Fibroblast of skin of right biceps (primary cell): ENCODE measurements at regions not wholly inside any gene's neighbourhood (a gene's known extent, or its start where the extent isn't known, plus 50 kb on each side); places are given as distances from the start of the nearest gene placed in this dataset.
"Not testable (repeated sequence)": the region's sequence is repeated elsewhere in the genome, so short reads cannot be mapped to it uniquely, and the experiment has no call there.

Source experiments
- DNase-seq: peaks from one replicate; pipeline ENCODE4 v3.0.0-alpha.2; 2013

GRCh38 chr7:119748251-119748860 is 524.6 kb upstream of the KCND2 start:
- peak; percentile 11 for DNase-seq

DNA sequence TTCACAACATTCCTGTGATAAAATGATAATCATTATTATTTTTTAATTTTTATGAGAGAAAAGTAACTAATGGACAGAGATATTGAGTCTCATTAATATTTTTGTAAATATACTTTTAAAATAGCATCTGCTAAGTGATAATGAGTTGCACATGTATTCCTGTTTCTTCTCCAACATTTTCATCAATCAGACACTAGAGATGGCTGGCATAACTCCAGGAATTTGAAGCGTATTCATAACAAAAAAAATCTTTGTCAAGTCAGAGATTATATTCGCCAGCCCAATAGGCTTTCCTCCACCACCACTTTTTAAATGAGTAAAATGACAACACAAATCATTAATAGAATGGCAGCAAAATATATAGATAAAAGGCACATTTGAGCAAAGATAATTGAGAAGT is 524.0 kb upstream of the KCND2 start:
- DNase-seq: peak; percentile 19

- DNase-seq: no peak
Observed at GRCh38 chr7:119756687-119757086, 516.3 kb upstream of the KCND2 start.

DNA sequence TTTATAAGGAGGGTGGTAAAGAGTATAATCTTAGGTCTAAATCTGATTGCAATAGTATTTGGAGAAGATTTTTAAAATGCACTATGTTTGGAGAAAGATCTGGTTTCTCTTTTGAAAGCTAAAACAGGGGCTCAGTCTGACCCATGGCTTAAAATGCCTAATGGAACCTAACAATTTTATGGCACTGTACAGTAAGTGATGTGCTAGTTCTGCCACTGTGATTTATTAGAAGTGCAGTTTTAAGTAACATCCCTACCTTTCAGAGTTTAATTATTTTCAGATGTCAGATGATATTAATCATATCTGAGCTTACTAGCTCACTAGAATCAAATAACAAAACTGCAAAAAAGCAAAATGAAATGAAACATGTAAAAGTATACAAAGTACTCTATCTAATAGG is 514.7 kb upstream of the KCND2 start:
- DNase-seq: no peak

GRCh38 chr7:119761776-119762175 is 511.2 kb upstream of the KCND2 start:
- DNase-seq: no peak

DNA sequence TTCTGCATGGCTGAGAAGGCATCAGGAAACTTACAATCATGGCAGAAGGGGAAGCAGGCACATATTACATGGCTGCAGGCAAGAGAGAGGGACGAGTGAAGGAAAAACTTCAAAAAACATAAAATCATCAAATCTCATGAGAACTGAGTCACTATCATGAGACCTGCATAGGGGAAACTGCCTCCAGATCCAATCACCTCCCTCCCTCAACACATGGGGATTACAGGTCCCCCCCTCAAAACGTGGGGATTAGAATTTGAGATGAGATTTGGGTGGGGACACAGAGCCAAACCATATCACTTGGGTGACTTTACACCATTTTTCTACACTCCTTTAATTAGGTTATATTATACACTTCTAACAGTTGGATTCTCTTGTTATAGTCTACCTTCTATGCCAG is 490.7 kb upstream of the KCND2 start:
- DNase-seq: no peak

DNA sequence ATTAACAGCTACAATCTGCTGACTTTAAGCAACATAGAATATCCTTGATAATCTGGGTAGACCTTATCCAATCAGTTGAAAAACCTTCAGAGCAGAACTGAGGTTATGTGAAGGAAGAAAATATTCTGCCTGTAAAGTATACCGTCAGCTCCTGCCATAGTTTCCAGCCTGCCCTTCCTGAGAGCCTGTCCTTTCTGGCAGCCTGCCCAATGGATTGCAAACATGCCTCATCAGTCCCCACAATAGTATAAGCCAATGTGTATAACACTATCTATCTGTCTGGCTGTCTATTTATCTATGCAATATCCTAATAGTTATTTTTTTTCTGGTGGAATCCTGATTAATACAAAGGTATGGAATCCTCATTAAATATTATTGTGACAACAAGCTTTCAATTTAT is 489.2 kb upstream of the KCND2 start:
- peak; percentile 43 for DNase-seq

DNA sequence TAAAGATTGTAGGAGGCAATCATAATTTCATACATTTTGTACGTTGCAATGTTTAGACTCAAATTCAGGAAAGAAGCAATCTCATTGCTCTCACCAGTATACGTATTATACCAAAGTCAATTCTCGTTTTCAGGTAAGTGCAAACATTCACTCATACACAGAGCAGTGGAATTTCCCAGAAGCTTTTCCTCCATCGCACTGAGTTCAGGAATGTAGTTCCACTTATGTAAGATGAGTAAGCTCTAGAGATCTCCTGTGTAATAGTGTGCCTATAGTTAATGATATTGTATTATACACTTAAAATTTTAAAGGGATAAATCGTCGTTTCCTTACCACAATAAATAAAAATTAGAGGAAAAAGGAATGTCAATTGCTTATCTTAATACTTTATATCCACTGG is 470.8 kb upstream of the KCND2 start:
- DNase-seq: no peak

DNA sequence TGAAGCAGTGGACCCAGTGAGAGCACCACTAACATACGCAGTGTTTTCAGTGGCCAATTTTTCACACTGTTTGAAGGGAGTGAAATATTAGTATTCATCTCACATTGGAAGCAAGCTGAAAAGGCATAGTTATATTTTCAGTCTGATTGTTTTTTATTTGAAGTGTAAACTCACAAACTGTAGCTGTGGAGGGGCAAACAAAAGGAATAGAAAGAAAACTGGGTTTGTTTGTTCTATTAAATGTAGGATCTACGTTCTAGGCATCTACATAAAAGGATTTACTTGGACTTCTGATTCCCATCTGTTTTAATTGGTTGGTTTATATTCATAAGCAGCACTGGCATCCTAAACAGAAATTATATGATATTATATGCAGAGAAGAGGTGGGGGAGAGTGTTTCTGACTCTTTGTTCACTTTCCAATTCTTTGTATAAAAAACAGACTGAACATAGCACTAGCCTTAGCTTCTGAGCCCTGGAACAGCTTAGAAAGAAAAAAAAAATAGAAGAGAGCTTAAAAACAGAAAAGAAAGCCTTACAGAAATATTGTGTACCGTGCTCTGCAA is 447.8 kb upstream of the KCND2 start:
- no peak for DNase-seq

- DNase-seq: no peak
Observed at GRCh38 chr7:119826547-119826946, 446.4 kb upstream of the KCND2 start.

GRCh38 chr7:119838444-119838843 is 434.5 kb upstream of the KCND2 start:
- no peak for DNase-seq

DNA sequence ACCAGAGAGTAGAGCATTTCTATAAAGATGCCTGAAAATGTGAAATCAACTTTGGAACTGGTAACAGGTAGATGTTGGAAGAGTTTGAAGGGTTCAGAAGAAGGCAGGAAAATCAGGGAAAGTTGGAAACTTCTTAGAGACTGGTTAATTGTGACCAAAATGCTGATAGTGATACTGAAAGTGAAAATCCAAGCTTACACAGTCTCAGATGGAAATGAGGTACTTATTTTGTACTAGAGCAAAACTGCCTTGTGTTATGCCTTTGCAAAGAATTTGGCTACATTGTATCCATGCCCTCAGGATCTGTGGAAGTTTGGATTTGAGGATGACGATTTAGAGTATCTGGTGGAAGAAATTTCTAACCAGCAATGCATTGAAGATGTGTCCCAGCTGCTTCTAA is 430.6 kb upstream of the KCND2 start:
- no peak for DNase-seq

DNA sequence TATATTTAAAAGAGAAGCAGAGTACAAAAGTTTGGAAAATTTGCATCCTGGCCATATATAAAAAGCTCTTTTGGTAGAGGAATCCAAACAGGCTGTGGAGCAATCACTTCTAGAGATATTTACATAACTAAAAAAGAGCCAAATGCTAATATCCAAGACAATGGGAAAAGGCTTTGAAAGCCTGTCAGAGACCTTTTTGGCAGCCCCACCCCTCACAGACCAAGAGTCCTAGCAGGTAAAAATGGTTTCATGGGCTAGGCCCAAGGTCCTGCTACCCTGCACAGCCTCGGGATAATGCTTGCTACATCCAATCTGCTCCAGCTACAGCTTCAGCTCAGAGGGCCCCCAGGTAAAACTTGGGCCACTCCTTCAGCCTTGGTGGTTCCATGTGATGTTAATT is 430.2 kb upstream of the KCND2 start:
- no peak for DNase-seq

DNA sequence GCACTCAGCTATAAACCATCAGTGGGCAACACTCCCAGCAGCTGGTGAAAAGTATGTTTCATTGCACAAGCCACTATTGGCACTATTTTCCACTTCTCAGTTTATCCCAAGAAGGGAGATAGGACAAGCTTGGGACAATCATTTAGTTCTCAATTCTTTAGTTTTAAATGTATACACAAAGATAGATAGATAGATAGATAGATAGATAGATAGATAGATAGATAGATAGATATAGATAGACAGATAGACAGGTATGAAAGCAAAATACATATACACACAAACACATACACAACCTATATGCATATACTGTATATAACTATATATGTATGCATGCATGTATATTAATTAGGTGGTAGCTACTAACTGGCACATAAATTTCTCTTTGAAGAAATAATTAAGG is 411.6 kb upstream of the KCND2 start:
- DNase-seq: no peak

GRCh38 chr7:119868387-119868786 is 404.6 kb upstream of the KCND2 start:
- DNase-seq: no peak

- no peak for DNase-seq
Observed at GRCh38 chr7:119879835-119880234, 393.1 kb upstream of the KCND2 start.

DNA sequence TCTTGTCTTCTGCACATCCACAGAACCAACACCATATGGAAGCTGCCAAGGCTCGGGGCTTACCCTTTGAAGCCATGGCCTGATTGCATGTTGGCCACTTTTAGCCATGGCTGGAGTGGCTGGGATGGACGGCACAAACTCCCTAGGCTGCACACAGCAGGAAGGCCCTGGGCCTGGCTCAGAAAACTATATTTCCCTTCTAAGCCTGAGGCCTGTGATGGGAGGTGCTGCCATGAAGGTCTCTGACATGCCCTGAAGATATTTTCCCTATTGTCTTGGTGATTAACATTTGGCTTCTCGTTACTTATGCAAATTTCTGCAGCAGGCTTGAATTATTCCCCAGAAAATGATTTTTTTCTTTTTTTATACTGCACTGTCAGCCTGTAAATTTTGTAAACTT is 387.0 kb upstream of the KCND2 start:
- no peak for DNase-seq

DNA sequence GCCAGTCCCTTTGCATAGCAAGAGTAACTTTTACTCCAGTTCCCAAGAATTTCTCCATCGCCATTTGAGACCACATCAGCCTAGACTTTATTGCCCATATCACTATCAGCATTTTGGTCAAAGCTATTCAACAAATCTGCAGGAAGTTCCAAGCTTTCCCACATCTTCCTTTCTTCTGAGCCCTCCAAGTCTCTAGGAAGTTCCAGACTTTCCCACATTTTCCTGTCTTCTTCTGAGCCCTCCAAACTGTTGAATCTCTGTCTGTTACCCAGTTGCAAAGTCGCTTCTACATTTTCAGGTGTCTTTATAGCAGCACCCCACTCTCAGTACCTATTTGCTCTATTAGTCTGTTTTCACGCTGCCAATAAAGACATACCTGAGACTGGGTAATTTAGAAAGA is 386.4 kb upstream of the KCND2 start:
- not testable (repeated sequence) for DNase-seq

DNA sequence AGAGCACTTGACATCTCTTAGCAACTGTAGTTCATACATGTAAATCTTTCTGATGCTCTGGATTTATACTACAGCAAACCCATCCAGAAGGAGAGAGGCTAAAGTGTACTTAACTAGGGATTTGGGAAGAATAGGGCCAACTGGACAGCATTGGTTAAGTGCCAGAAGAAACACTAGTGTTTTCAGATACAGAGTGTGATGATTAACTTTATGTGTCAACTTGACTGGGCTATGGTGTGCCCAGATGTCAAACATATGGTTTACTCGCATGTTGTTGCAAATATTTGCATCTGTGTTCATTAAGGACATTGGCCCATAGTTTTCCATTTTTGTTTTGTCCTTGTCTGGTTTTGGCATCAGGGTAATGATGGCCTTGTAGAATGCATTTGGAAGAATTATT is 384.7 kb upstream of the KCND2 start:
- DNase-seq: no peak

- DNase-seq: no peak
Observed at GRCh38 chr7:119890631-119891030, 382.3 kb upstream of the KCND2 start.

- no peak for DNase-seq
Observed at GRCh38 chr7:119895320-119895719, 377.7 kb upstream of the KCND2 start.

DNA sequence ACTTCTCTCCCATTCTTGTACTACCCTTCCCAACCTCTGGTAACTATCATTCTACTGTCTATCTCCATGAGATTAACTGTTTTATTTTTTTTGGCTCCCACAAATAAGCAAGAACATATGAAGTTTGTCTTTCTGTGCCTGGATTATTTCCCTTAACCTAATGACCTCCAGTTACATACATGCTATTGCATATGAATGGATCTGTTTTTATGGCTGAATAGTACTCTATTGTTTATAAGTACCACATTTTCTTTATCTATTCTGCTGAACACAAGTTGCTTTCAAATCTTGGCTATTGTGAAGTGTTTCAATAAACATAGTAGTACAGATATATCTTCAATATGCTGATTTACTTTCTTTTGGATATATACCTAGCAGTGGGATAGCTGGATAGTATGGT is 376.6 kb upstream of the KCND2 start:
- no peak for DNase-seq

DNA sequence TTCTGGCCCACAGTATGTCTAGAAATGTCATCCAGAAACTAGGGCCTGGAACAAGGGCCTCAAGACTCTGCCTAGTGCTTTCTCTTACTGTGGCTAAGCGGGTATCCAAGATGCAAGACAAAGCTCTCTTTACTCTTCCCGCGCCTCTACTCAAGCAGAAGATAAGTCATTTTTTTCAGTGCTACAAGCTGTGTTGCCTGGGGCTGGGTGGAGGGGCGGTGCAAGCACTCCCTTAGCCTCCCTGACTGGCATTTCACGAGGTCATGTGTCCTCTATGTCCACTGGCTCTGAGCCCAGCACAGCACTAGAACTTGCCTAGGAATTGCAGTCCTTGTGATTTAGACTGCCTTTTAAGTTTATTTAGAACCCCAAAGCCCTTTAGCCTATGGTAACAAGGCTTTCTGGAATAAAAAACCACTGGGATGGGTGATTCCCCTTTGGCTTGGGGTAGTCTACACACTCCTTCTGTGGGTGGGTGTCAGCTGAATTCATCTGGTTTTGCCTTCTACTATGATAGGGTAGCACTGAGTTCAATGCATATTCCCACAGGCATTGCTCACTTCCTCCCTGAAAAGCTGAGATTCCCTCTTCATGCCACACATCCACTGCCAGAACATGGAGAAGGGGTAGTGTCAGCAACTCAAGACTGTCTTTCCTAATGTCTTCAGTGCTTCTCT is 371.8 kb upstream of the KCND2 start:
- no peak for DNase-seq

- no peak for DNase-seq
Observed at GRCh38 chr7:119903085-119903484, 369.9 kb upstream of the KCND2 start.

DNA sequence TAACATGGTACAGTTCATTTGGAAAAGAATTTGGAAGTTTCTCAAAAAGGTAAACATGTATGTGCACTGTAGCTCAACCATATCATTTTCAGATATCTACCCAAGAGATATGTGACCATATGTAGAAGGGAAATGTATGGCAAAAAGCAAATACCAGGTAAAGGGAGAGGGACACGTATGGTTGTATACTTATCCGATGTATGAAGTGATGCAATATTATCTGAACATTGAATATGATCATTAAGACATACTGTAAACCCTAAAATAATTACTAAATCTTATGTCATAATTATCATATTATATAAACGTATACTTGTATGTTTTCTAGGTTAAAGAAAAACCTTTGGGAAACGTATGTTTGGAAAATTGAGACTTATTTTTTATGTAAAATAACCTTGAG is 367.5 kb upstream of the KCND2 start:
- DNase-seq: no peak
